DMS53 treated with DMSO at 0.1 percent for 48 hours (cell line): ENCODE measurements at regions not wholly inside any gene's neighbourhood (a gene's known extent, or its start where the extent isn't known, plus 50 kb on each side); places are given as distances from the start of the nearest gene placed in this dataset.
"Not testable (repeated sequence)": the region's sequence is repeated elsewhere in the genome, so short reads cannot be mapped to it uniquely, and the experiment has no call there.

ENCODE experiments used
- DNase-seq: peaks from one replicate; lab custom pipeline; 2025; ENCODE audit not compliant: unreplicated experiment; lab: John Stamatoyannopoulos, UW

- DNase-seq: no peak
These were observed 113.7 kb upstream of the JARID2 start for GRCh38 chr6:15132167-15132566.

- DNase-seq: peak; percentile 85
These were observed 112.8 kb upstream of the JARID2 start for GRCh38 chr6:15132854-15133670.

- no peak for DNase-seq
These were observed 108.8 kb upstream of the JARID2 start for GRCh38 chr6:15137086-15137485.

GRCh38 chr6:15143086-15143485 lies 102.8 kb upstream of the JARID2 start:
- no peak for DNase-seq

GRCh38 chr6:15143540-15143939 lies 102.3 kb upstream of the JARID2 start:
- no peak for DNase-seq

- no peak for DNase-seq
These were observed 100.0 kb upstream of the JARID2 start for GRCh38 chr6:15145821-15146220.

GRCh38 chr6:15147827-15148226 lies 98.0 kb upstream of the JARID2 start:
- no peak for DNase-seq

- peak; percentile 12 for DNase-seq
These were observed 97.4 kb upstream of the JARID2 start for GRCh38 chr6:15148356-15148946.

- no peak for DNase-seq
These were observed 95.7 kb upstream of the JARID2 start for GRCh38 chr6:15150207-15150606.

- no peak for DNase-seq
These were observed 93.2 kb upstream of the JARID2 start for GRCh38 chr6:15152700-15153099.

- no peak for DNase-seq
These were observed 92.7 kb upstream of the JARID2 start for GRCh38 chr6:15153191-15153590.

GRCh38 chr6:15157479-15157878 lies 88.4 kb upstream of the JARID2 start:
- DNase-seq: no peak

- no peak for DNase-seq
These were observed 86.8 kb upstream of the JARID2 start for GRCh38 chr6:15158821-15159619.

- DNase-seq: no peak
These were observed 85.1 kb upstream of the JARID2 start for GRCh38 chr6:15160812-15161211.

- not testable (repeated sequence) for DNase-seq
These were observed 81.0 kb upstream of the JARID2 start for GRCh38 chr6:15164855-15165254.

GRCh38 chr6:15166121-15166520 lies 79.7 kb upstream of the JARID2 start:
- DNase-seq: no peak

- no peak for DNase-seq
These were observed 75.7 kb upstream of the JARID2 start for GRCh38 chr6:15170126-15170525.

GRCh38 chr6:15171026-15171425 lies 74.8 kb upstream of the JARID2 start:
- DNase-seq: no peak

GRCh38 chr6:15176816-15177370 lies 69.0 kb upstream of the JARID2 start:
- no peak for DNase-seq

- no peak for DNase-seq
These were observed 61.9 kb upstream of the JARID2 start for GRCh38 chr6:15183979-15184378.

- no peak for DNase-seq
These were observed 61.4 kb upstream of the JARID2 start for GRCh38 chr6:15184441-15184861.
